HepG2 (cell line): ENCODE measurements at regions not wholly inside any gene's neighbourhood (a gene's known extent, or its start where the extent isn't known, plus 50 kb on each side); places are given as distances from the start of the nearest gene placed in this dataset.

ENCODE experiments used
- DPF2 ChIP-seq: sonication (generic); formaldehyde crosslinking; IDR thresholded peaks from 2 replicates; pipeline ENCODE4 v1.4.0; 2020; ENCODE audit warnings: mild to moderate bottlenecking, low read depth, missing genetic modification reagents, borderline replicate concordance
- JUNB ChIP-seq: sonication (generic); formaldehyde crosslinking; IDR thresholded peaks from 2 replicates; pipeline ENCODE4 v1.8.0; 2022; ENCODE audit warnings: missing genetic modification reagents, mild to moderate bottlenecking, borderline replicate concordance
- PAX8 ChIP-seq: sonication (generic); formaldehyde crosslinking; IDR thresholded peaks from 2 replicates; pipeline ENCODE4 v1.8.0; 2022; ENCODE audit warnings: mild to moderate bottlenecking, missing genetic modification reagents, borderline replicate concordance
- POLR2A ChIP-seq, 2 experiments: IDR thresholded peaks; 2 replicates each; pipeline ENCODE4 v1.6.1; 2011; ENCODE audit warnings: low read depth in 2 of 2, low read length in 2 of 2, mild to moderate bottlenecking in 1 of 2, moderate library complexity in 1 of 2; ENCODE audit not compliant: insufficient read depth in 1 of 2
- POLR2AphosphoS5 ChIP-seq: IDR thresholded peaks from 2 replicates; pipeline ENCODE4 v1.6.1; 2012; ENCODE audit warnings: low read depth, low read length
- U2AF1 ChIP-seq: fragments of 200-400 bp; formaldehyde crosslinking; optimal IDR thresholded peaks from 2 replicates; pipeline ENCODE3; 2017; ENCODE audit warnings: mild to moderate bottlenecking, low read depth, low read length
- ZSCAN30 ChIP-seq: sonication (generic); formaldehyde crosslinking; IDR thresholded peaks from 2 replicates; pipeline ENCODE4 v1.5.0; 2020; ENCODE audit warnings: mild to moderate bottlenecking, missing genetic modification reagents
- TF ChIP-seq, protein P1 (sequence below): sonication (generic); formaldehyde crosslinking; IDR thresholded peaks from 2 replicates; pipeline ENCODE4 v1.8.1; 2023; ENCODE audit warnings: mild to moderate bottlenecking, missing genetic modification reagents, borderline replicate concordance

DNA sequence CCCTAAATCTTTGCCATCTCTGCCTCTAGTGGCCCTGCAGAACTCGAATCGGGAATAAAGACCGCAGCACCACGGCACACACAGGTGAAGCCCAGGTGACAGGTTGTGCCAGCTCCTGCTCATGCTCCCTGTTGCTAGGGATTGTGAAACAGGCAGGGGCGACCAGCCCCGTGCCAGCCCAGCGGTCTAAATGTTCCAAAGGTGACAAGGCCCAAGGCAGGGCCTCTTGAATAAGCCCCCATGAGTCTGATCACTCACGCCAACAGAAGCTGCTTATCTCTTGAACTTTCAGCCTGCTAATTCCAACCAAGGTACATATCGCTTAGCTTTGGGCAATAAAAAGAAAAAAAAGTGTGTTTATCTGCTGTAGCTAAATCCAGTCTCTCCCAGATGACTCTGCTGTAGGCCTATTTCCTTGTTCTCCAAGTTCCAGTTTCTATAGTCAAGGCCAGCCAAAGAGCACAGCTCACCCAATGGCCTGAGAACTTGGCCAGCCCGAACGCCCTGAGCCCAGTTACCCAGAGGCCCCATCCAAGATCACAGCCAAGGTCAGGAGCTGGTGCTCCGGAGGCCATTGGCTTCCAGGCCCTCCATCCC, 191.1 kb upstream of the GPR12 start:
- TF ChIP-seq POLR2A (IDR thresholded peaks at IDR 0.05; ENCODE audit: insufficient read depth in 1 of 2, low read depth in 2 of 2, low read length in 2 of 2) (no peak), U2AF1 (no peak), PAX8 (CRISPR knock-in tag) (no peak), POLR2AphosphoS5 (no peak), DPF2 (peak; percentile 50; the same call in 1 of the 2 replicates), ZSCAN30 (CRISPR knock-in tag) (no peak), JUNB (CRISPR knock-in tag) (no peak)
- TF ChIP-seq, protein P1, sequence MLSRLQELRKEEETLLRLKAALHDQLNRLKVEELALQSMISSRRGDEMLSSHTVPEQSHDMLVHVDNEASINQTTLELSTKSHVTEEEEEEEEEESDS (CRISPR knock-in tag): no peak
